OCI-LY3 (cell line): ENCODE measurements at regions not wholly inside any gene's neighbourhood (a gene's known extent, or its start where the extent isn't known, plus 50 kb on each side); places are given as distances from the start of the nearest gene placed in this dataset.

ENCODE experiments used
- H2AFZ ChIP-seq: fragments of 200-600, 300-600 bp; shearing (Covaris generic); 2 replicates; pipeline ENCODE4 v1.6.0; 2014; ENCODE audit warnings: antibody characterized with exemption, low read depth, low read length
- H3K27ac ChIP-seq: fragments of 200-600, 300-600 bp; sonication (generic); 2 replicates; pipeline ENCODE4 v1.5.1; 2014; ENCODE audit warnings: mild to moderate bottlenecking, low read length, moderate library complexity, mixed read lengths
- H3K27me3 ChIP-seq: fragments of 200-600, 300-600 bp; sonication (generic); 2 replicates; pipeline ENCODE4 v1.6.1; 2014; ENCODE audit warnings: low read depth, low read length, mixed read lengths
- H3K36me3 ChIP-seq: fragments of 200-600, 300-600 bp; sonication (generic); replicated peaks from 2 replicates; pipeline ENCODE3; 2014; ENCODE audit warnings: low read depth, low read length, mixed read lengths
- H3K4me1 ChIP-seq: fragments of 300-600, 200-600 bp; sonication (generic); 2 replicates; pipeline ENCODE4 v1.6.1; 2014; ENCODE audit warnings: low read length, mixed read lengths
- H3K4me2 ChIP-seq: fragments of 200-600, 300-600 bp; sonication (generic); 2 replicates; pipeline ENCODE4 v1.6.1; 2014; ENCODE audit warnings: low read length, mixed read lengths
- H3K4me3 ChIP-seq: fragments of 300-600, 200-600 bp; sonication (generic); 2 replicates; pipeline ENCODE4 v1.5.1; 2014; ENCODE audit warnings: antibody characterized with exemption, mild to moderate bottlenecking, low read length, moderate library complexity
- H3K79me2 ChIP-seq: fragments of 300-600, 200-600 bp; shearing (Covaris generic); 2 replicates; pipeline ENCODE4 v1.6.1; 2014; ENCODE audit warnings: mild to moderate bottlenecking, low read length, mixed read lengths
- H3K9ac ChIP-seq: fragments of 300-600, 200-600 bp; shearing (Covaris generic); 2 replicates; pipeline ENCODE4 v1.6.0; 2014; ENCODE audit warnings: mild to moderate bottlenecking, low read length, moderate library complexity
- H3K9me3 ChIP-seq: fragments of 200-600, 300-600 bp; shearing (Covaris generic); 2 replicates; pipeline ENCODE4 v1.6.1; 2014; ENCODE audit warnings: low read length, mixed read lengths; ENCODE audit not compliant: insufficient read depth
- H4K20me1 ChIP-seq: fragments of 200-600, 300-600 bp; sonication (generic); 2 replicates; pipeline ENCODE4 v1.6.1; 2016; ENCODE audit warnings: low read length, mixed read lengths; ENCODE audit not compliant: insufficient read depth
- CTCF ChIP-seq: fragments of 200-600, 300-600 bp; sonication (generic); IDR thresholded peaks from 2 replicates; pipeline ENCODE4 v1.5.1; 2014; ENCODE audit warnings: antibody characterized with exemption, low read length, low read depth
- EZH2phosphoT487 ChIP-seq: fragments of 200-600 bp; shearing (Covaris generic); IDR thresholded peaks from 2 replicates; pipeline ENCODE4 v1.6.1; 2018; ENCODE audit warnings: antibody characterized with exemption, mixed run types, low read depth

- Histone ChIP-seq H3K4me3 (no peak overlapping the region), H3K9ac (no peak overlapping the region), H3K27ac (no peak overlapping the region), H3K27me3 (no peaks in the 10 kb centered on the region), H3K4me2 (no peak overlapping the region), H3K36me3 (no peaks in the 10 kb centered on the region), H4K20me1 (no peaks in the 10 kb centered on the region), H3K4me1 (no peaks in the 10 kb centered on the region), H3K9me3 (no peaks in the 10 kb centered on the region), H2AFZ (no peak overlapping the region), H3K79me2 (no peaks in the 10 kb centered on the region)
- TF ChIP-seq EZH2phosphoT487 (no peak), CTCF (no peak)
Observed at GRCh38 chr12:118500299-118500698, 123.9 kb downstream of the SUDS3 start.

- Histone ChIP-seq H3K9ac (no peak overlapping the region), H3K4me2 (no peak overlapping the region), H3K4me1 (no peaks in the 10 kb centered on the region)
Observed at GRCh38 chr12:118501489-118501888, 125.1 kb downstream of the SUDS3 start.

DNA sequence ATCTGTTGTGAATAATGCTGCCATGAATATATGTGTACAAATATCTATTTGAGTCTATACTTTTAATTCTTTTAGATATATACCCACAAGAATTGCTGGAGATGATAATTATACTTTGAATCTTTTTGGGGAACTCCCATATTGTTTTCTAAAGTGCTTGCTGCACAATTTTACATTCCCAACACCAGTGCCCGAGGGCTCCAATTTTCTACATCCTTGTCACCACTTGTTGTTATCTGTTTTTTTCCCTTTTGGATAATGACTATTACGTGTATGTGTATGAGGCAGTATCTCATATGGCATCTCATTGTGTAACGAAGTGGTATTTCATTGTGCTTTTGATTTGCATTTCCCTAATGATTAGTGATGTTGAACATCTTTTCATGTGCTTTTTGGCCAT lies 127.1 kb downstream of the SUDS3 start:
- H3K79me2 ChIP-seq: no peaks in the 10 kb centered on the region
- no peak overlapping the region for H3K27ac ChIP-seq
- H3K27me3 ChIP-seq: no peaks in the 10 kb centered on the region
- no peaks in the 10 kb centered on the region for H3K36me3 ChIP-seq
- H4K20me1 ChIP-seq: no peaks in the 10 kb centered on the region
- no peak overlapping the region for H3K4me2 ChIP-seq
- TF ChIP-seq CTCF (no peak), EZH2phosphoT487 (no peak)
- no peak overlapping the region for H2AFZ ChIP-seq
- no peak overlapping the region for H3K9ac ChIP-seq
- no peaks in the 10 kb centered on the region for H3K9me3 ChIP-seq
- H3K4me3 ChIP-seq: no peak overlapping the region
- H3K4me1 ChIP-seq: no peaks in the 10 kb centered on the region

More at GRCh38 chr12:118501489-118501888, 125.1 kb downstream of the SUDS3 start:
- no peaks in the 10 kb centered on the region for H3K79me2 ChIP-seq
- H3K4me3 ChIP-seq: no peak overlapping the region
- no peak for TF ChIP-seq EZH2phosphoT487
- no peak for TF ChIP-seq CTCF
- H3K27ac ChIP-seq: no peak overlapping the region
- H4K20me1 ChIP-seq: no peaks in the 10 kb centered on the region
- no peaks in the 10 kb centered on the region for H3K27me3 ChIP-seq
- H3K9me3 ChIP-seq: no peaks in the 10 kb centered on the region
- H3K36me3 ChIP-seq: no peaks in the 10 kb centered on the region
- no peak overlapping the region for H2AFZ ChIP-seq

DNA sequence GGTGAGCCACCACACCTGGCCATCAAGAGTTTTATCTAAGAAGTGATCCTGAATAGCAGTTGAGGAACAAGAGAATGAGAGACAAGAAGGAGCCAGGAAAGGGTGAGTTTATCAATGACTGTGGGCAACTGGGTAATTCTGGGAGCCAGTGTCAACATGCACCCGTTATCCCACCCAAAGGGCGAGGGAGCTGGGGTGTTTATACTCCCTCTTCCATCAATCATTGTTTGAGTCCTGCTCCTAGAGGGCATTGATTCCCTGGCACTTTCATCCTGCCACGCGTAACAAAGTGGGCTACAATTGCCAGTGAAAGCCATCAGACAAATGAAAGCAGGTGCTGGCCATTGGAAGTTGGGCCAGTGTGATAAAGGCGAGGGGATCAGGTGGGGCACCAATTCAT lies 136.3 kb downstream of the SUDS3 start:
- no peaks in the 10 kb centered on the region for H3K79me2 ChIP-seq
- H3K9me3 ChIP-seq: no peaks in the 10 kb centered on the region
- H3K27me3 ChIP-seq: no peaks in the 10 kb centered on the region
- no peaks in the 10 kb centered on the region for H3K36me3 ChIP-seq
- H3K9ac ChIP-seq: no peak overlapping the region
- no peaks in the 10 kb centered on the region for H3K4me1 ChIP-seq
- no peak overlapping the region for H3K27ac ChIP-seq
- no peaks in the 10 kb centered on the region for H4K20me1 ChIP-seq
- no peak overlapping the region for H3K4me3 ChIP-seq
- no peak overlapping the region for H3K4me2 ChIP-seq
- no peak overlapping the region for H2AFZ ChIP-seq
- TF ChIP-seq CTCF (no peak), EZH2phosphoT487 (no peak)
